ENCODE measurements at regions not wholly inside any gene's neighbourhood (a gene's known extent, or its start where the extent isn't known, plus 50 kb on each side); places are given as distances from the start of the nearest gene placed in this dataset.

GRCh38 chr2:190827720-190828119, 52.9 kb upstream of the GLS start:
- no peaks in the 10 kb centered on the region for H3K4me1 ChIP-seq
- DNase-seq (ENCODE audit: low spot score) = no peak
- no peaks in the 10 kb centered on the region for H3K9me3 ChIP-seq
- TF ChIP-seq CTCF (IDR thresholded peaks at IDR 0.05) = no peak
- no peak overlapping the region for H3K4me3 ChIP-seq
- no peaks in the 10 kb centered on the region for H3K36me3 ChIP-seq
- no peak overlapping the region for H3K27ac ChIP-seq
- no peaks in the 10 kb centered on the region for H3K27me3 ChIP-seq

- TF ChIP-seq CTCF (IDR thresholded peaks at IDR 0.05) = no peak
- Histone ChIP-seq H3K4me1 (no peaks in the 10 kb centered on the region), H3K36me3 (no peaks in the 10 kb centered on the region), H3K4me3 (no peak overlapping the region), H3K27ac (no peak overlapping the region), H3K9me3 (no peaks in the 10 kb centered on the region), H3K27me3 (no peaks in the 10 kb centered on the region)
- no peak for DNase-seq (ENCODE audit: low spot score)
Observed at GRCh38 chr2:190829642-190830041, 51.0 kb upstream of the GLS start.

Data from right atrium auricular region (tissue), 2 donors.